Panc1 (cell line): ENCODE measurements at regions not wholly inside any gene's neighbourhood (a gene's known extent, or its start where the extent isn't known, plus 50 kb on each side); places are given as distances from the start of the nearest gene placed in this dataset.

Experiments
- ATAC-seq: fragments of 200-7000 bp; cut with Tn5 transposase; 2 replicates; pipeline ENCODE4 v1.9.1; 2020; ENCODE audit warnings: mild to moderate bottlenecking, moderate library complexity
- BruUV-seq: library from RNA; stranded (reverse); fragments of 400-500 nt; replicated peaks from 2 replicates; lab custom pipeline; 2021; lab: Mats Ljungman, UMichigan
- CTCF ChIA-PET: fragments of 300-600 bp; sonication (Branson Sonifier 250); formaldehyde crosslinking; loops from one replicate; lab custom pipeline; 2022; ENCODE audit warnings: antibody characterized with exemption; lab: Charles Lee
- POLR2A ChIA-PET: fragments of 300-600 bp; sonication (Branson Sonifier 250); formaldehyde crosslinking; loops from one replicate; lab custom pipeline; 2022; ENCODE audit warnings: antibody characterized with exemption; lab: Charles Lee
- DNase-seq: peaks from one replicate; pipeline ENCODE4 v3.0.0-alpha.2; 2010; ENCODE audit warnings: low read depth, low spot score
- H3K27ac ChIP-seq: 2 replicates; pipeline ENCODE4 v1.5.1; 2011; ENCODE audit warnings: mild to moderate bottlenecking, low read length, inconsistent platforms
- H3K27me3 ChIP-seq: fragments of 200-500 bp; sonication (Bioruptor generic); 2 replicates; pipeline ENCODE4 v1.6.0; 2014; ENCODE audit warnings: low read length, inconsistent platforms; ENCODE audit not compliant: control insufficient read depth, insufficient read depth
- H3K36me3 ChIP-seq: fragments of 200-500 bp; sonication (Bioruptor generic); 2 replicates; pipeline ENCODE4 v1.5.1; 2014; ENCODE audit warnings: inconsistent platforms, mild to moderate bottlenecking, low read length, moderate library complexity; ENCODE audit not compliant: control insufficient read depth, insufficient read depth
- H3K4me1 ChIP-seq: 2 replicates; pipeline ENCODE4 v1.5.1; 2011; ENCODE audit warnings: inconsistent platforms, mild to moderate bottlenecking, low read length, moderate library complexity; ENCODE audit not compliant: control insufficient read depth, insufficient read depth
- H3K4me3 ChIP-seq, 2 experiments: 2 replicates each; pipeline ENCODE4 v1.5.1; 2011 to 2012; ENCODE audit warnings: low read depth in 2 of 2, low read length in 2 of 2, mild to moderate bottlenecking in 2 of 2, inconsistent platforms in 1 of 2, moderate library complexity in 1 of 2
- H3K9me3 ChIP-seq: fragments of 200-500 bp; sonication (Bioruptor generic); 2 replicates; pipeline ENCODE4 v1.5.1; 2014; ENCODE audit warnings: low read depth, mild to moderate bottlenecking, inconsistent platforms, low read length, moderate library complexity; ENCODE audit not compliant: control insufficient read depth, insufficient read depth
- CTCF ChIP-seq: fragments of 450-650 bp; IDR thresholded peaks from 2 replicates; pipeline ENCODE4 v1.5.1; 2017; ENCODE audit warnings: mild to moderate bottlenecking
- POLR2AphosphoS5 ChIP-seq: IDR thresholded peaks from 2 replicates; pipeline ENCODE4 v1.6.1; 2012; ENCODE audit warnings: mild to moderate bottlenecking, low read depth, low read length, moderate library complexity
- SIN3A ChIP-seq: IDR thresholded peaks from 2 replicates; pipeline ENCODE4 v1.6.1; 2012; ENCODE audit warnings: low read depth, mild to moderate bottlenecking, low read length, moderate library complexity, borderline replicate concordance; ENCODE audit not compliant: insufficient read depth
- TCF7L2 ChIP-seq: IDR thresholded peaks from 2 replicates; pipeline ENCODE4 v1.6.1; 2011; ENCODE audit warnings: mild to moderate bottlenecking, low read depth, low read length, inconsistent platforms
- in situ Hi-C: cut with HindIII; loops from 2 replicates; pipeline ENCODE4 v1.10.0; 2016; ENCODE audit warnings: low sequenced_read_pairs, low pct_unique_long_range_greater_than_20kb
- intact Hi-C: fragments of 100-400 bp; cut with micrococcal nuclease; formaldehyde crosslinking; loops from one replicate; pipeline ENCODE4 v1.10.0; 2022; ENCODE audit not compliant: unreplicated experiment
- TF ChIP-seq, protein P1 (sequence below), 2 experiments: IDR thresholded peaks; 2 replicates each; pipeline ENCODE4 v1.6.1; 2011 to 2012; ENCODE audit warnings: low read depth in 2 of 2, control low read depth in 1 of 2, low read length in 1 of 2, mild to moderate bottlenecking in 1 of 2, moderate library complexity in 1 of 2; ENCODE audit not compliant: insufficient read depth in 1 of 2

- Histone ChIP-seq H3K4me3 (no peak overlapping the region), H3K9me3 (no peaks in the 10 kb centered on the region), H3K4me1 (no peaks in the 10 kb centered on the region), H3K36me3 (no peaks in the 10 kb centered on the region), H3K27ac (no peak overlapping the region), H3K27me3 (no peaks in the 10 kb centered on the region)
- TF ChIP-seq POLR2AphosphoS5 = no peak
- TF ChIP-seq, protein P1, sequence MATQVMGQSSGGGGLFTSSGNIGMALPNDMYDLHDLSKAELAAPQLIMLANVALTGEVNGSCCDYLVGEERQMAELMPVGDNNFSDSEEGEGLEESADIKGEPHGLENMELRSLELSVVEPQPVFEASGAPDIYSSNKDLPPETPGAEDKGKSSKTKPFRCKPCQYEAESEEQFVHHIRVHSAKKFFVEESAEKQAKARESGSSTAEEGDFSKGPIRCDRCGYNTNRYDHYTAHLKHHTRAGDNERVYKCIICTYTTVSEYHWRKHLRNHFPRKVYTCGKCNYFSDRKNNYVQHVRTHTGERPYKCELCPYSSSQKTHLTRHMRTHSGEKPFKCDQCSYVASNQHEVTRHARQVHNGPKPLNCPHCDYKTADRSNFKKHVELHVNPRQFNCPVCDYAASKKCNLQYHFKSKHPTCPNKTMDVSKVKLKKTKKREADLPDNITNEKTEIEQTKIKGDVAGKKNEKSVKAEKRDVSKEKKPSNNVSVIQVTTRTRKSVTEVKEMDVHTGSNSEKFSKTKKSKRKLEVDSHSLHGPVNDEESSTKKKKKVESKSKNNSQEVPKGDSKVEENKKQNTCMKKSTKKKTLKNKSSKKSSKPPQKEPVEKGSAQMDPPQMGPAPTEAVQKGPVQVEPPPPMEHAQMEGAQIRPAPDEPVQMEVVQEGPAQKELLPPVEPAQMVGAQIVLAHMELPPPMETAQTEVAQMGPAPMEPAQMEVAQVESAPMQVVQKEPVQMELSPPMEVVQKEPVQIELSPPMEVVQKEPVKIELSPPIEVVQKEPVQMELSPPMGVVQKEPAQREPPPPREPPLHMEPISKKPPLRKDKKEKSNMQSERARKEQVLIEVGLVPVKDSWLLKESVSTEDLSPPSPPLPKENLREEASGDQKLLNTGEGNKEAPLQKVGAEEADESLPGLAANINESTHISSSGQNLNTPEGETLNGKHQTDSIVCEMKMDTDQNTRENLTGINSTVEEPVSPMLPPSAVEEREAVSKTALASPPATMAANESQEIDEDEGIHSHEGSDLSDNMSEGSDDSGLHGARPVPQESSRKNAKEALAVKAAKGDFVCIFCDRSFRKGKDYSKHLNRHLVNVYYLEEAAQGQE (IDR thresholded peaks at IDR 0.05; ENCODE audit: insufficient read depth in 1 of 2, low read depth in 2 of 2, low read length in 1 of 2) = no peak
- no peak for TF ChIP-seq CTCF
- no peak for TF ChIP-seq SIN3A
- no peak for TF ChIP-seq TCF7L2
- no peak for ATAC-seq
- no TSS peak for BruUV-seq
- ChIA-PET CTCF (interaction anchor here (0.5 kb wide), 1 partner anchor 195 kb away, joined by 3 read pairs; no protein-coding TSS in a partner anchor), POLR2A (no interaction called here)
- intact Hi-C loops = loop anchor here (5.0 kb wide), 1 partner anchor 43 kb away; no protein-coding TSS in a partner anchor
- DNase-seq = no peak
- in situ Hi-C loops = no loop called here
Observed at GRCh38 chr22:17269607-17270261, 50.5 kb upstream of the ADA2 start.

GRCh38 chr22:17269224-17269606 is 50.0 kb upstream of the ADA2 start:
- DNase-seq = no peak
- H3K36me3 ChIP-seq = no peaks in the 10 kb centered on the region
- no peak overlapping the region for H3K27ac ChIP-seq
- ChIA-PET CTCF (interaction anchor here (0.5 kb wide), 1 partner anchor 195 kb away, joined by 3 read pairs; no protein-coding TSS in a partner anchor), POLR2A (interaction anchor here (0.6 kb wide), 1 partner anchor 43 kb away, joined by 3 read pairs; no protein-coding TSS in a partner anchor)
- intact Hi-C loops (loop anchor here (5.0 kb wide), 1 partner anchor 43 kb away; no protein-coding TSS in a partner anchor), in situ Hi-C loops (no loop called here)
- no peaks in the 10 kb centered on the region for H3K9me3 ChIP-seq
- BruUV-seq = no TSS peak
- no peak for ATAC-seq
- no peaks in the 10 kb centered on the region for H3K4me1 ChIP-seq
- no peaks in the 10 kb centered on the region for H3K27me3 ChIP-seq
- TF ChIP-seq TCF7L2 (no peak), CTCF (no peak)
- H3K4me3 ChIP-seq = no peak overlapping the region
